Medulla oblongata (tissue), 1 donor: ENCODE measurements at regions not wholly inside any gene's neighbourhood (a gene's known extent, or its start where the extent isn't known, plus 50 kb on each side); places are given as distances from the start of the nearest gene placed in this dataset.

ENCODE experiments used
- DNase-seq: peaks from one replicate; pipeline ENCODE4 v3.0.0-alpha.2; 2015; ENCODE audit errors: extremely low spot score

DNA sequence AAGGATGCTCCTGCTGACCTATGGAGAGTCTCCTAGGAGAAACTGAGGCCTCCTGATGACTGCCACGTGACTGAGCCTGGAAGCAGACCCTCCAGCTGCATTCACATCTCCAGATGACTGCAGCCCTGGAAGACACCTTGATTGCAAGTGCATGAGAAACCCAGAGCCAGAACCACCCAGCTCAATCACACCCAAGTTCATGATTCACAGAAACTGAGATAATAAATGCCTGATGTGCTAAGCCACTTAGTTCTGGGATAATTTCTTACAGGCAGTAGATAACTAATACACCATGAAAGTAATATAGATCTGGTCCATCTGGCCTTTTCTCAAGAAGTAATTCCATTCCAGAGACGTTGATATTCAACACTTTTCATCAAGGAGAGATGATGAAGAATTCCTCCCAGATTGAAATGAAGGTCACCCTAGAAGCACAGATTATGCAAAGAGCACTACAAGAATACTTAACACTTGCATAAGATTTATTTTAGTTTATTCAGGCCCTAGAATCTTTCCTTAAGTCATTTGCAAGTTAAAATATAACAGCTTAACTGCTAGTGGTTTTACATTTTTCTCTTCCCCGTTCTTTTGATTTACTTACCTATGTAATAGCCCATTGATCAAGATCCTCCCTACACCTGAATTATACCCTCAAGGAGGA, 208.2 kb upstream of the INHBA start:
- no peak for DNase-seq

DNA sequence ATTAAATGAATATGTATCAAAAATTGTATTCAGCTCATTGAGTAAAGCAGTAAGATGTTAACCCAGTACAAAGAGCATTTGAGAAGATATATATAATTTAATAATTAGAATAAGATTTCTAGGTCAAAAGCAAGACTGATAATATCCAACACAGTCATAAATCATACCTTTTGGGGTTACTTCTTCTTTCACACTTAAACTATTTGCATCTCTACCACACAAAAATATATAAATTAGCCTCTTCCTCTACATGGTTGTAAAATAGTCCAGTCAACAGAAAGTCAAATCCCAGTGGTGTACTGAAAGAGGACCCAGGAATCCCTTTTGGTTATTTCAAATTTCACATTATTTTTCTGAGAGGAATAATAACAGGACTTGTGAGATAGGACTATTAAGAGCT, 204.6 kb upstream of the INHBA start:
- DNase-seq = no peak

DNA sequence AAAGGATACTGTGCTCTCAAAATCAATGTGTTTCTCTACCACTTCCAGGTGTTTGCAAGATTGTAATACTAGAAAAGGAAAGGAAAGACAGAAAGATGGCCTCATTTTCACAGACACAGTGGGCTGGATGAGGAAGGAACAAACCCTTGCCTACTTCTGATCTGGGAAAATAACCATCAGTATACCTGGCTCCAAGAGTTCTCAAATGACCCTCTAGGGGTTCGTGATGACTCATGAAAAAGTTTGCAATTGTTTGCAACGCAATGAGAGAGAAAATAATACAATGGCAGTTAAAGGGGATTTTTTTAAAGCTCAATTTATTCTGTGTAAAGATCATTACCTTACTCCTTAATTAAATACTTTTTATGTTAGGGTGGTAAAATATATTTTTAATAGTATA, 197.6 kb upstream of the INHBA start:
- no peak for DNase-seq

DNA sequence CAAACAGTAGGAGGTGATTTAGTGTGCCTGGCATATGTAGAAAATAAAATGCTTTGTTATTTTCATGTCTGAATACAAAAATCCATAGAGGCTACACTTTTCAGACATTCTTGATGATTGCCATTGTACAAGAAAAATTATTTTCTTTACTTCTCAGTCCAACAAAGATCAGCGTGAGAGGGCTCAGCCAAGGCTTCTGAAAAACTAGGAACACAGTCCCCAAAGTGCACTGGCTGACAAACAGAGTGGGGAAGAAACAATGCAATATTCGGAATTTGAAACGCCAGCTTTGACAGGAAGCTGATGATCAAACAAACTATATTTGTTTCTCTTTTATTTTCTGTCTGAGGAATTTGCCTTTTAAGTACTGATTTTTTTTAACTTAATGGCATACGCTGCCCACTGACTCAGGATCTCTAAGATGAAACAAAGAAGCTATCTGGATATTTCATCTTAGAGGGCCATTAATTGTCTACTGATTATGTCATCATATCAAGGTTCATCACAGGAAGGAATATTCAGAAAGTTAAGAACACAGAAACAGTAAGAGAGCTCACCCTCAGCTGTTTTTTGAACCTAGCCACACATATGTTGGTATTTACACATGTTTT, 197.0 kb upstream of the INHBA start:
- DNase-seq = no peak

DNA sequence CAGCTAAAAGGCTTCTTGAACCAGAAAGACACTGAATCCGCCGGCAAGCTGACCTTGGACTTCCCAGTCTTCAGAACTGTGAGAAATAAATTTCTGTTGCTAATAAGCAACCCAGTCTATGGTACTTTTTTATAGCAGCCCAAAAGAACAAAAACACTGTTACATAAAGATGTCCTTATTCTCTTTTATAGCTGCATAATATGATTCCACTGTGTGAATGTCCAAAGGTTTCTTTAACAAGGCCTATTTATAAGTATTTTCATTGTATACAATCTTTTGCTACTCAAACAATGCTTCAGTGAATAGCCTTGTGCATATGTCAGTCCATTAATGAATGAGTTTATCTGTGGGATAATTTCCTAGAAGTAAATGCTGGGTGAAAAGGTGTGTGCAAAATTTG, 190.8 kb upstream of the INHBA start:
- DNase-seq = no peak

GRCh38 chr7:41892356-41893100, 189.6 kb upstream of the INHBA start:
- no peak for DNase-seq

- no peak for DNase-seq
Observed at GRCh38 chr7:41891950-41892349, 189.1 kb upstream of the INHBA start.

- DNase-seq = no peak
Observed at GRCh38 chr7:41890631-41891274, 187.9 kb upstream of the INHBA start.

DNA sequence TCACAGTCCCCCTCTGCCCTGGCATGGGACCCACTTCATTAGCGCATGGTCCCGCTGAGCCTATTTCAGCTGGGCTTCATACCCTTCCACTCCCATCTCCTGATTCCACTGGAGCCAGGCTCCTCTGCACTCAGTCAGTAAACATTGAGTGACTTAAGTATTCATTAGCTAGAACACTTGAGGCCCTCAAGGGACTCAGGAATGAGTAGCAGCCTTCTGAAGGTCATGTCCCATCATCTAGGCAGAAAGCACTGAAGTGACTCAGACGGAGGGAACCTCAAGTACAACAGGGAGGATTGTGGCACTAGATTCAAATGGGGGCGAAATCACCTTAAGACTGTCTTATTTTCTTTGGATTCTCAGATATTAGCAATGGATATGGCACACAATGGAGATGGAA, 186.6 kb upstream of the INHBA start:
- DNase-seq = no peak

DNA sequence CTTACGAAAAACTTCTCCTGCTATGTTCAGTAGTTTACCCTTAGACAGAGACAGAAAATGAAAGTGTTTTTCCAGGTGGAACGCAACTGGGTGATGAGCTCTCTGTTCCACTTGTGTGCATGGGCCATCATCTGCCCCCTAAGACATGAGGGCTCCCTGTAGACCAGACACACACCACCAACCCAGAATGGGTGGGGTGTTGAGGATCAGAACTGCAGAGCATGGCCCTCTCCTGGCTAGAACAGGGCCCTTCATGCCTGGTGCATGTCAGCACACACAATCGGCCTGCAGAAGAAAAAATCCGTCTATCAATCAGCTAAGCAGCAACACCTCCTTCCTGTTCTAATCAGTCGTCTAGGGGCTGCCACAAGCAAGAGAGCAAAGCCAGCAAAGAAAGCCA, 186.2 kb upstream of the INHBA start:
- no peak for DNase-seq

- DNase-seq = no peak
Observed at GRCh38 chr7:41887416-41887815, 184.5 kb upstream of the INHBA start.

GRCh38 chr7:41886901-41887311, 184.0 kb upstream of the INHBA start:
- no peak for DNase-seq

DNA sequence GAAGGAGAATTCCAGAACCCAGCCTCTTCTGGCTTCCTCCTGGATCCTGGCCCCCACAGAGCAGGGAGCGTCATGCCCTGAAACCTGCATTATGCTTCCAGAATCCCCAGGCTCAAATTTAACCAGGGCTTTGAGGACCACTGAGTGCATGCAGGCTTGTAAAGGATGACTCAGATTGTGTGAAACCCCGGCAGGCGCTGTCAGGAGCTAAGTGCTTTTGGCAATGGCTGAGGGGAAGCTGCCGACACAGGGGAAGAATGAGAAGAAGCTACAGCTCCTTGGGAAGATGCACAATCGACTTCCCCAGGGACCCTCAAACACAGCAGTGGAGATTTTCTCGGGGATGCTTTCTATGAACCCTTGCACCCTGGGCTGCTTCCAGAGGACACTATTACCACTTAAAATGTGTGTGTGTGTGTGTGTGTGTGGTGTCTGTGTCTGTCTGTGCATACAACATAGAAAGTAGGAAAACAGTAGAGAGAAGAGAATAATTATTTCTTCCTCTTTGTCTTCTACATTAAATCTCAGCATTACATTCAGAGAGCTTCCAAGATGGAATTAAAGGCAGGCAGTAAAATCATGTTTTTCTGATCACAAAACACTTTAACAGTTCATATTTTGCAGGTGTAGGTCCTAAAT, 183.5 kb upstream of the INHBA start:
- DNase-seq = peak; percentile 32

DNA sequence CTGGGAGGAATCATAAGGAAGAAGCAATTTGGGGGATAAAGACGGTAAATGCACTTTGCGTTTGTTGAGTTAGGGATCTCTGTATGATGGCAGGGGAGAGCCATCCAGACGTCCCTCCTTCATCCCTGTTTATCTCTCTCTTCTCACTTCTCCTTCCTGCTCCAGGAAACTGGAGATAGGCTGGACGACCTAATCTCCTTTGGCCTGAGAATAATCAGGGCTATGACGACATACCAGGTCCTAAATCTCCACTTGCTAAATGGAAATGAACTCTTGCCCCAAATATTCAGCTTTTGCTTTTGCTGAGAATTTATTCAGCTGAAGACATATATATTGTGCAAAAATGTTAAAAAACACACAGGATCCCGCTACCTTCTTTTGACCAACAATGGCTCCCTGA, 182.9 kb upstream of the INHBA start:
- no peak for DNase-seq

GRCh38 chr7:41885078-41885477, 182.2 kb upstream of the INHBA start:
- no peak for DNase-seq

DNA sequence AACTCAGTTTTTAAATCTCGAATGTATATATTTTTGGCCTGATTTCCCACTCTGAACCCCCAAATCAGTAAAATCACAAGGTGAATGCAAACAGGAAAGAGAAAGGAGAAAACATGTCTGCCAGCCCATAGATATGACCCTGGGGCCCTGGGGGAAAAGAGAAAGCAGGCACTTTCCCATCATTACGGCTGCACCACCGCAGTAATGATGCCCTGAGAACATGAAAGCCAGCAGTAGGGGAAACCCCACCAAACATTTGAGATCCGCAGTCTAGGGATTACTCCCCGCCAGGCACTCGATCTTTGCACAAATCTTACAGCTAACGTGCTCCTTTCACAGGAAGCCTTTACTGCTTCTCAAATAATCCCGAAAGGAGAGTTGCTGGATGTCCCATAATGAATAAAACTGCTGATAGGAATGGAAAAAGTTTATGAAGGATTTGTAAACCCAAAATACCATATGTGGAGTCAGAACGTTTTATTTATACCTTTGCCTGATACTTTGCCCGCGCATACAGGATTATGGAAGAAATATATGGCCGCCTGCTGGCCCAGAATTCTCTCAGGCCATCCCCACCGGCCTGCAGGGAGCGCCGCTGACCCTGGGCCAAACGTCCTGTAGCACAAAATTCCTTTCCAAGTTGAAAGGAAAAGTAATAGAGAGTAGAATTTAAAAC, 180.0 kb upstream of the INHBA start:
- DNase-seq = no peak

DNA sequence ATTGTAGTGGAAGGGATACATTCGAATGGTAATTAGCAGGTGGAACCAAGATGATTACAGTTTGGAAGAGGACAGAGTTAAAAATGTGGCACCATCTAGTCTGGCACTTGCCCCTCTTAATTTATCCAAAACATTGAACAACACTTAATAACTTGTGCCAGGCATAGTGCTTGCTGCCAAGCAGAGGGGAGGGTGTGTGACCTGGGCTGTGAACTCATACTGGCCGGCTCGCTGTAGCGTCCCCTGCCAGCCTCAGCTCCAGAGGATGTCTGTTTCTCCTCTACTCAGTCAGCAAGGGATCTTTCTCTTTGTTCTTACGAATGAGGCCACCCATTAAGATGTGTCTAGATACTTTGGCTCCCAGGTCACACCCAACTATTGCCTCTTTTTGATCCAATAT, 179.4 kb upstream of the INHBA start:
- DNase-seq = peak; percentile 35

- peak; percentile 84 for DNase-seq
Observed at GRCh38 chr7:41881331-41882130, 178.6 kb upstream of the INHBA start.

GRCh38 chr7:41880107-41880506, 177.2 kb upstream of the INHBA start:
- peak; percentile 35 for DNase-seq

DNA sequence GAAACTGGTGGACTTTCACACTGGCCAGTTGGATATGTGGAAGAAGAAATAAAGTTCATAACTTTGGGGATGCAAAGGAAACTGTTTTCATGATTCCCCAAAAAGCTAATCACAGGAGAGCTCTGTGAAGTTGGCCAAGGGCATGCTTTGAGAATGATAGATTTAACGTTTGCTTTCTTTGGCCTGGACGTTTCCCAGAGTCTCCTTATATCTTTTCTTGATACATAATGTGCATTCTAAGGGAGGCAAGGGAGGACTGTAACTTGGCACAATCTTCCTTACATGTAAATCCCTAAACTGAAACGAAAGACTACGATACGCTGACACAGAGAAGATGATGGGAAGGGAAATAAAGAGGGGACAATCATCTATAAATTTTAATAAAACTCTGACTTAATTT, 176.5 kb upstream of the INHBA start:
- no peak for DNase-seq
